ENCODE measurements at regions not wholly inside any gene's neighbourhood (a gene's known extent, or its start where the extent isn't known, plus 50 kb on each side); places are given as distances from the start of the nearest gene placed in this dataset.
"Not testable (repeated sequence)": the region's sequence is repeated elsewhere in the genome, so short reads cannot be mapped to it uniquely, and the experiment has no call there.

DNA sequence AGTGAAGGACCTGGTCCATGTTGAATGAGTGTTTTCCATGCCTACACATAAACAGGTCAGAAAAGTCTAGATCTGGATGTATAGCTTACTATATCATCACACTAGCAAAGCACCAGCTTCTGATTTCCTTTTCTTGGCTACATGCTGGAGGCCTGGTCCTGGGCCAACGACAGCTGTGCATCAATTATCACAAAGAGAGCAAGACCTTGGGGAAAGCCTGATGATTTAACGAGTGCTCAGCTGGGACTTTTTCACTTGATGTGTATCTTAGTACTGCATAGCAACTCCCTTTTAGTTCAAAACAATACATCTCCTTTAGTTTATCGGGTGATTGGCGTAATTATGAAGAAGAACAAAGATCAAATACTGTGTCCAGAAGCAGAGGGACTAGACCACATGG is 358.2 kb downstream of the KIF2B start:
- Histone ChIP-seq H3K9me3 (peaks cover 0 to 8% (median 2%) of the 10 kb centered on the region in 8 donors), H3K4me3 (no peak overlapping the region), H3K27me3 (replicated peaks in 1 of 7) (no peaks in the 10 kb centered on the region), H3K27ac (no peak overlapping the region), H3K36me3 (no peaks in the 10 kb centered on the region), H3K4me1 (no peaks in the 10 kb centered on the region)
- no peak for DNase-seq
- WGBS, 5 donors: 58 to 72% (median 69%) methylated on average over 4 of the region's 4 CpGs
- TF ChIP-seq CTCF (IDR thresholded peaks at IDR 0.05 in 8 of 11, conservative IDR thresholded peaks at IDR 0.05 in 3 of 11) (no peak), POLR2A (IDR thresholded peaks at IDR 0.05) (no peak), POLR2AphosphoS5 (IDR thresholded peaks at IDR 0.05) (no peak)
- intact Hi-C loops (cut with DNase I; ENCODE audit: low total_unique reads): no loop called here

DNA sequence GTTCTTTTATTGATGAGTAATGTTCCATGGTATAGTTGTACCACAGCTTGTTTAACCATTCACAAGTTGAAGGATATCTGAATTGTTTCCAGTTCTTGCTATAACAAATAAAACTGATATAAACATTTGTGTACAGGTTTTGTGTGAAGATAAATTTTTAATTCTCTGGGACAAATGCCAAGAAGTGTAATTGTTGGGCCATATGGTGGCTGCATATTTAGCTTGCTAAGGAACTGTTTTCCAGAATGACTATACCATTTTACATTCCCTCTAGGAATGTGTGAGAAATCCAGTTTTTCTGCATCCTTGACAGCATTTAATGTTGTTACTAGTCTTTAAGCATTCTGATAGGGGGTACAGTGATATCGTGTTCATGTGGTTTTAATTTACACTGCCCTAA is 368.5 kb downstream of the KIF2B start:
- no peak overlapping the region for H3K27ac ChIP-seq
- peaks cover 0 to 8% (median 0%) of the 10 kb centered on the region in 8 donors for H3K9me3 ChIP-seq
- intact Hi-C loops (cut with DNase I; ENCODE audit: low total_unique reads): no loop called here
- no peak overlapping the region for H3K4me3 ChIP-seq
- 78 to 98% (median 86%) methylated on average over 1 of the region's 1 CpG for WGBS, 5 donors
- H3K27me3 ChIP-seq (replicated peaks in 1 of 7): no peaks in the 10 kb centered on the region
- H3K4me1 ChIP-seq: no peaks in the 10 kb centered on the region
- no peaks in the 10 kb centered on the region for H3K36me3 ChIP-seq
- no peak for DNase-seq
- no peak for TF ChIP-seq CTCF (IDR thresholded peaks at IDR 0.05 in 8 of 11, conservative IDR thresholded peaks at IDR 0.05 in 3 of 11)
- TF ChIP-seq POLR2A (IDR thresholded peaks at IDR 0.05): no peak
- no peak for TF ChIP-seq POLR2AphosphoS5 (IDR thresholded peaks at IDR 0.05)

- Histone ChIP-seq H3K27me3 (replicated peaks in 1 of 7) (no peaks in the 10 kb centered on the region), H3K36me3 (no peaks in the 10 kb centered on the region), H3K4me3 (no peak overlapping the region), H3K27ac (no peak overlapping the region), H3K4me1 (no peaks in the 10 kb centered on the region), H3K9me3 (peaks cover 0 to 8% (median 0%) of the 10 kb centered on the region in 8 donors)
- intact Hi-C loops (cut with DNase I; ENCODE audit: low total_unique reads): no loop called here
- DNase-seq: no peak
- 53 to 70% (median 59%) methylated on average over 1 of the region's 1 CpG for WGBS, 5 donors
- no peak for TF ChIP-seq POLR2AphosphoS5 (IDR thresholded peaks at IDR 0.05)
- TF ChIP-seq POLR2A (IDR thresholded peaks at IDR 0.05): no peak
- TF ChIP-seq CTCF (IDR thresholded peaks at IDR 0.05 in 8 of 11, conservative IDR thresholded peaks at IDR 0.05 in 3 of 11): no peak
Measured at GRCh38 chr17:54194268-54194667, 371.5 kb downstream of the KIF2B start.

DNA sequence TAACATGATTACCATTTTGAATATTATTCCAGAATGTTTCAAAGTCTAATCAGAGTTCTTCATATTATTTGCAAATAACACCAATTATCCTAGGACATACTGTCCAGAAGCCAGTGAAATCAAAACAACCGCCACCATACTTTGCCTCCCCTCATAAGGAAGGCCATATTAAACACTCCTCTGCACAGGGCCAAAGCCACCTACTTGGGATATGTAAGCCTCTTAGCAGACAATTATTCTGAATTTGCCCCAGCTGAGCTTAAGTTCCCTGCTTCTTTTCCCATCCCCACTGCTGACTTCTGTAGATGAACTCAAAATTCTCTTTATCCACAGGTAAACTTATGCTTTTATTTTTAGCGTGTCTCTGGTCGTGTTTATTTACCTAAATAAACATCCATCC is 374.0 kb downstream of the KIF2B start:
- DNase-seq: no peak
- WGBS, 5 donors: 80 to 94% (median 87%) methylated on average over 3 of the region's 3 CpGs
- intact Hi-C loops (cut with DNase I; ENCODE audit: low total_unique reads): no loop called here
- H3K27me3 ChIP-seq (replicated peaks in 1 of 7): no peaks in the 10 kb centered on the region
- H3K36me3 ChIP-seq: no peaks in the 10 kb centered on the region
- no peak overlapping the region for H3K4me3 ChIP-seq
- TF ChIP-seq POLR2A (IDR thresholded peaks at IDR 0.05) (no peak), CTCF (IDR thresholded peaks at IDR 0.05 in 8 of 11, conservative IDR thresholded peaks at IDR 0.05 in 3 of 11) (no peak), POLR2AphosphoS5 (IDR thresholded peaks at IDR 0.05) (no peak)
- H3K4me1 ChIP-seq: no peaks in the 10 kb centered on the region
- H3K9me3 ChIP-seq: peaks cover 0 to 8% (median 0%) of the 10 kb centered on the region in 8 donors
- H3K27ac ChIP-seq: no peak overlapping the region

GRCh38 chr17:54201380-54201779 is 378.7 kb downstream of the KIF2B start:
- H3K4me3 ChIP-seq; H3K9me3 ChIP-seq; H3K4me1 ChIP-seq; intact Hi-C loops (cut with DNase I; ENCODE audit: low total_unique reads); H3K27ac ChIP-seq; DNase-seq; H3K27me3 ChIP-seq (replicated peaks in 1 of 7); H3K36me3 ChIP-seq: not testable (repeated sequence)
- 67% methylated on average over 2 of the region's 2 CpGs; no CpG with 5 or more reads in 4 of the 5 donors for WGBS, 5 donors
